HFFc6 (cell line): ENCODE measurements at regions not wholly inside any gene's neighbourhood (a gene's known extent, or its start where the extent isn't known, plus 50 kb on each side); places are given as distances from the start of the nearest gene placed in this dataset.
A peak's percentile ranks its signal among the peaks of the same experiment; 100 is the strongest.

Experiments used
- DNase-seq: peaks from one replicate; pipeline ENCODE4 v3.0.0-alpha.2; 2018
- H3K27ac Mint-ChIP-seq: 2 replicates; pipeline ENCODE4 v1.8.0; 2020; ENCODE audit warnings: mild to moderate bottlenecking, mixed read lengths
- H3K27me3 Mint-ChIP-seq: 2 replicates; pipeline ENCODE4 v1.8.0; 2021; ENCODE audit warnings: mild to moderate bottlenecking, moderate library complexity, mixed read lengths; ENCODE audit not compliant: insufficient read depth
- H3K36me3 Mint-ChIP-seq: 2 replicates; pipeline ENCODE4 v1.8.0; 2021; ENCODE audit warnings: low read depth, mixed read lengths
- H3K4me1 Mint-ChIP-seq: 2 replicates; pipeline ENCODE4 v1.8.0; 2020; ENCODE audit warnings: low read depth, mixed read lengths
- H3K4me3 Mint-ChIP-seq: 2 replicates; pipeline ENCODE4 v1.8.0; 2020; ENCODE audit warnings: mild to moderate bottlenecking, moderate library complexity, mixed read lengths
- H3K9me3 Mint-ChIP-seq: 2 replicates; pipeline ENCODE4 v1.8.0; 2020; ENCODE audit warnings: mild to moderate bottlenecking, mixed read lengths
- CTCF ChIP-seq: fragments of 200-600 bp; sonication (generic); IDR thresholded peaks from 2 replicates; pipeline ENCODE4 v1.5.0; 2021; ENCODE audit warnings: antibody characterized with exemption, mild to moderate bottlenecking

- DNase-seq, result no peak
- no peak for TF ChIP-seq CTCF
- Mint-ChIP-seq H3K4me3 (no peak overlapping the region), H3K27ac (no peak overlapping the region), H3K27me3 (peaks cover 2% of the 10 kb centered on the region; the same call in 1 of the 2 replicates), H3K36me3 (0 out of 2 replicates have a peak, but pooled peaks cover 6% of the 10 kb centered on the region), H3K4me1 (peaks cover 93% of the 10 kb centered on the region), H3K9me3 (no peaks in the 10 kb centered on the region; the same call in 1 of the 2 replicates)
Observed at GRCh38 chr1:93801471-93801870, 77.5 kb downstream of the DNTTIP2 start.

- H3K9me3 Mint-ChIP-seq, result no peaks in the 10 kb centered on the region; the same call in 1 of the 2 replicates
- no peak for DNase-seq
- no peak overlapping the region for H3K27ac Mint-ChIP-seq
- no peak for TF ChIP-seq CTCF
- H3K36me3 Mint-ChIP-seq, result 0 out of 2 replicates have a peak, but pooled peaks cover 6% of the 10 kb centered on the region
- no peak overlapping the region for H3K4me3 Mint-ChIP-seq
- peaks cover 2% of the 10 kb centered on the region; the same call in 1 of the 2 replicates for H3K27me3 Mint-ChIP-seq
- H3K4me1 Mint-ChIP-seq, result peaks cover 87% of the 10 kb centered on the region
Observed at GRCh38 chr1:93800856-93801255, 78.2 kb downstream of the DNTTIP2 start.

- Mint-ChIP-seq H3K4me1 (peaks cover 62% of the 10 kb centered on the region), H3K27me3 (no peaks in the 10 kb centered on the region), H3K9me3 (no peaks in the 10 kb centered on the region), H3K27ac (peak overlapping the region; percentile 32), H3K4me3 (peak overlapping the region; percentile 2; the same call in 1 of the 2 replicates), H3K36me3 (0 out of 2 replicates have a peak, but pooled peaks cover 6% of the 10 kb centered on the region)
- no peak for TF ChIP-seq CTCF
- DNase-seq, result peak; percentile 84
Observed at GRCh38 chr1:93798291-93798690, 80.7 kb downstream of the DNTTIP2 start.

DNA sequence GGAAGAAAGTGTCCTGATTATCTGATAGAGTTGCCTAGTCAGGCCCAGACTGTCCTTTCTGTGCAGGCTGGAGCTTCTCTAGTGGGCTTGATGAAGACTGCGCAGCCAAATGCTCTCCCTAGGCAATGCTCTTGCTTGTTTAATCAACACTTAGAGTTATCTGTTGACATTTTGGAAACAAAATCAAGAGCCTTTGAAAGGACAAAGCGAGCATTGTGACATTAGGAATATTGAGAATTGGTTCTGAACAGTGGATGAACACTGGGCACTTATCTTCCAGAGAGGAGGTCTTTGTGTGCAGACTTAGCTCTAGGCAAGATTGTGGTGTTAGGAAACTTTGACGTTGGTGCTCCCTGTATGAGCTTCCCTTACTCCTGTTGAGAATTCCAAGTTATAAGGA lies 94.5 kb downstream of the DNTTIP2 start:
- peaks cover 31% of the 10 kb centered on the region for H3K4me1 Mint-ChIP-seq
- H3K4me3 Mint-ChIP-seq, result no peak overlapping the region
- peaks cover 17% of the 10 kb centered on the region for H3K36me3 Mint-ChIP-seq
- no peak for DNase-seq
- no peak for TF ChIP-seq CTCF
- H3K27ac Mint-ChIP-seq, result no peak overlapping the region
- no peaks in the 10 kb centered on the region; the same call in 1 of the 2 replicates for H3K9me3 Mint-ChIP-seq
- H3K27me3 Mint-ChIP-seq, result no peaks in the 10 kb centered on the region

DNA sequence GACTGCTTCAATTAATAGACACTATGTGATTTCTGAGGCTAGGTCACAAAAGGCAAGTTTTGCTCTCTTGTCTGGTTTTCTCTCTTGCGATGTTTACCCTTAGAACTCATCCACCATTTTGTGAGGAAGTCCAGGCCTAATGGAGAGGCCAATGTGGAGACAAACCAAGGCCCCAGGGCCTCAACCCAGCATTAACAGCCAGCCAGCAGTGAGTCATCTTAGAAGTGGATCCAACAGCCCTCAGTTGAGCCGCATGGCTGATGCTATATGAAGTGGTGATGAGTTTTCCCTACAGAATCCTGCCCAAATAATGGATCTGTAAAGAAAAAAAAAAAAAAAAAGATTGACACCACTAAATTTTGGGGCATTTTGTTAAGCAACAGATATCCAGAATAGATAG lies 95.1 kb downstream of the DNTTIP2 start:
- DNase-seq, result no peak
- no peak for TF ChIP-seq CTCF
- no peaks in the 10 kb centered on the region for H3K27me3 Mint-ChIP-seq
- H3K36me3 Mint-ChIP-seq, result peaks cover 14% of the 10 kb centered on the region
- no peaks in the 10 kb centered on the region; the same call in 1 of the 2 replicates for H3K9me3 Mint-ChIP-seq
- H3K27ac Mint-ChIP-seq, result no peak overlapping the region
- H3K4me1 Mint-ChIP-seq, result peaks cover 37% of the 10 kb centered on the region
- no peak overlapping the region for H3K4me3 Mint-ChIP-seq
